Activated naive CD8-positive, alpha-beta T cell treated with anti-CD3 and anti-CD28 coated beads, Interleukin-2, amount 50 U/mL, for 16 hours (primary cell): ENCODE measurements at regions not wholly inside any gene's neighbourhood (a gene's known extent, or its start where the extent isn't known, plus 50 kb on each side); places are given as distances from the start of the nearest gene placed in this dataset.
"Not testable (repeated sequence)": the region's sequence is repeated elsewhere in the genome, so short reads cannot be mapped to it uniquely, and the experiment has no call there.

Experiments used
- DNase-seq: peaks from one replicate; pipeline ENCODE4 v3.0.0-alpha.2; 2020; ENCODE audit warnings: low read depth, low spot score

DNA sequence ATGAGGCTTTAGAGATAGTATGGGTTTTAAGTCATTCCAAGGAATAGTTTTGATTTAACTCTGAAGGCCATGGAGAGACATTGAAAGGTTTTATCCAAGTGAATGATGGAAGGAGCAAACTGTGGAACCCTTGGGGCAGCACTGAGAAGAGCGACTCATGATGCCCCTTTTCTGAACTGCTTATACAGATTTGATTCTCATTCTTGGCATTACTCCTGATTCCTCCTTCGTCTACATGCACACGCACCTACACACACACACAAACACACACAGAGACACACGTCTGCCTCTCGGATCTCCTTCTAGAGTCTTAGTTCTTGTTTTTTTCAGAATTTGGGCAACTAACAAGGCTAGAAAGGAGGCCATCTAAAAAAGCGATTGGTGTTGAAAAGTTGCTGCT lies 94.1 kb upstream of the TPTE start:
- DNase-seq = not testable (repeated sequence)

DNA sequence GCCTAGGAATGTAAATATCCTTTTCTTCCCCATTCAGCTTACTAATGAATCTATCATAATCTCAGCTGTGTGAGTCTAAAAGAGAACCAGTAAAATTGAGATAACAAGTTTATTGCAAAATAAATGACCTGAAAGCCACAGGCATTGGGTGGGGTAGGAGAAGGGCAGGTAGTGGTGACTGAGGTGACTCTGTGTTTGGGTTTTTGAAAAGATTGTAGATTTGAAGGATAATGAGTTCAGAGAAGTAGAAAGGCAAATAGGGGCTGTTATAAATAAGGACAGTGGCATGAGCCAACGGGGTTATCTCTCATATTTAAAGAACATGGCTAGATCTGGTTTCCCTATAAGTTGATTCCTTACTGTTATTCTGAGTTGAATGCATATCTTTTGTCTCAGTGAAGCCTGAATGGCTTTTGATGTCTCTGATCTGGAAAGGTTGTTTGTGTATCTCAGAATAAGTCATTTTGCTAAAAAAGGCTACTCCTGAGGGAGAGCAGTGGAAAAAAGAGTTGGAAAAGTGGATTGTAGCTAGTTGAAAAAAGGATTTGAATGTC lies 92.3 kb upstream of the TPTE start:
- DNase-seq = not testable (repeated sequence)

DNA sequence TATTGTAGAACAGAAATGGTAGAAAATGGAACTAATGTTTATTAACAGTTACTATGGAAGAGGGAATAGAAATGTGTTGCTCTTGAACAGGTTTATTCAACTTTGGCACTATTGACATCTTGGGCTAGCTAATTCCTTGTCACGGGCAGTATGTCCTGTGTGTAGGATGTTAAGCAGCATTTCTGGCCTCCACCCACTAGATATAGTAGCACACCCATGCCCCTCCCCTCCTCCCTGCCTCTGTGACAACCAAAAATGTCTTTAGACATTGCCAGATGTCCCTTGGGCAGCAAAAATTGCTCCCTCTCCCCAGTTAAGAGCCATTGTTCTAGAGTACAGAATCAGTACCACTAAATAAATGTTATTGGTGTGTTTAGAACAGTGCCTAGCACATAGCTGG lies 91.4 kb upstream of the TPTE start:
- no peak for DNase-seq

DNA sequence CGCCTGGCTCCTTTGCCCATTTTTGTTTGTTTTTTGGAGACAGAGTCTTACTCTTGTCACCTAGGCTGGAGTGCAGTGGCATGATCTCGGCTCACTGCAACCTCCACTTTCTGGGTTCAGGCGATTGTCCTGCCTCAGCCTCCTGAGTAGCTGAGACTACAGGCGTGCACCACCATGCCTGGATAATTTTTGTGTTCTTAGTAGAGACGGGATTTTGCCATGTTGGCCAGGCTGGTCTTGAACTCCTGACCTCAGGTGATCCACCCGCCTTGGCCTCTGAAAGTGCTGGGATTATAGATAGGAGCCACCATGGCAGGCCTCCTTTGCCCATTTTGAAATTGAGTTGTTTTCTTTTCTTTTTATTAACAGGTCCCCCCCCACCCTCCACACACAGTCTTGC lies 89.4 kb upstream of the TPTE start:
- not testable (repeated sequence) for DNase-seq

DNA sequence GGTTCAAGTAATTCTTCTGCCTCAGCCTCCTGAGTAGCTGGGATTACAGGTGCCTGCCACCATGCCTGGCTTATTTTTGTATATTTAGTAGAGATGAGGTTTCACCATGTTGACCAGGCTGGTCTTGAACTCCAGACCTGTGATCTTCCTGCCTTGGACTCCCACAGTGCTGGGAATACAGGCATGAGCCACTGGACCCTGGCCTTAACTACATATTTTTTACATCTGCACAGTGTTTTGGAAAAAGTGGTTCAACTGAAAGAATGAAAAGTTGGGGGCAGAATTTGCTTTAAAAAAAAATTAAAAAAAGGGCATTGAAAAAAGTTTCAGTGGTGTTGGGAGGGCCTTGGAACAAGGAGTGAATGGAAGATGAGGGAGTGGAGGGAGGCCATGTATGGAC lies 88.9 kb upstream of the TPTE start:
- DNase-seq = not testable (repeated sequence)

DNA sequence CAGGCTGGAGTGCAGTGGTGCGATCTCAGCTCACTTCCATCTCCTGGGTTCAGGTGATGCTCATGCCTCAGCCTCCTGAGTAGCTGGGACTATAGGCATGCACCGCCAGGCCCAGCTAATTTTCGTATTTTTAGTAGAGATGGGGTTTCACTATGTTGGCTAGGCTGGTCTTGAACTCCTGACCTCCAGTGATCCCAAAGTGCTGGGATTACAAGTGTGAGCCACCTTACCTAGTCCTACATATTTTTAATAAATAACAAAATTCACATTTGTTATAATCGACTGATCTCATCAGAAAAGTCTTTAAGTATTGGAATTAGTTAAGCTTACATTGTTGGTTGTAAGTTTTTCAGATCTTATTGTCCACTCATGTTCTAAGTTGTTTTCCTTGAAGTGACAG lies 83.4 kb upstream of the TPTE start:
- DNase-seq = not testable (repeated sequence)

DNA sequence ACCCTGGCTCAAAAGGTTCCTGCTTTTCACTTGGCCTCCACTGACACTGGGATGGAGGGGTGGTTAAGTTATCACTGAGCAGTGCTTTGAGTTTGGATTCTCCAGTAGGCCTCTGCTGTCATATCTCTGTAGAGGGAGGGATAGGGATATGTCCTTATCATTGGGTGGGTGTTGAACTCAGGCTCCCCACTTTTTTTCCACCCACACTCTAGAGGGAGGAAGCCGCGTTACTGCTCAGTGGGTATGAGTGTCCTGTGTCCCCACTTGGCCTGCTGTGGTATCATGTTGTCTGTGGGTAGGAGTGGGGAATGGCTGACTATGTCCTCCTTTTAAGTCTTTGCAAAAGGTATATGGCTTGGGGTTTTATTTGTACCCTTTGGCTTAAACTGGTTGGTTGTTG lies 80.7 kb upstream of the TPTE start:
- not testable (repeated sequence) for DNase-seq

DNA sequence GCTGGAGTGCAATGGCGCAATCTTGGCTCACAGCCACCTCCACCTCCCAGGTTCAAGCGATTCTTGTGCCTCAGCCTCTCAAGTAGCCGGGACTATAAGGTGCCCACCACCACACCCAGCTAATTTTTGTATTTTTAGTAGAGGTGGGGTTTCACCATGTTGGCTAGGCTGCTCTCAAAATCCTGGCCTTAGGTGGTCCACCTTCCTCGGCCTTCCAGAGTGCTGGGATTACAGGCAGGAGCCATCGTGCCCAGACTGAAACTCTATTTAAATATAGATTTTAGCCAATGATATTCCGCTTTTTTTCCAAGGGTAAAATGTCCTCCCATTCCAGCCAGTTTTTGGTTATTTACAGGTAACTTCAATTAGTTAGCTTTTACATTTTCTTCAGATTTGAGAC lies 79.4 kb upstream of the TPTE start:
- not testable (repeated sequence) for DNase-seq

DNA sequence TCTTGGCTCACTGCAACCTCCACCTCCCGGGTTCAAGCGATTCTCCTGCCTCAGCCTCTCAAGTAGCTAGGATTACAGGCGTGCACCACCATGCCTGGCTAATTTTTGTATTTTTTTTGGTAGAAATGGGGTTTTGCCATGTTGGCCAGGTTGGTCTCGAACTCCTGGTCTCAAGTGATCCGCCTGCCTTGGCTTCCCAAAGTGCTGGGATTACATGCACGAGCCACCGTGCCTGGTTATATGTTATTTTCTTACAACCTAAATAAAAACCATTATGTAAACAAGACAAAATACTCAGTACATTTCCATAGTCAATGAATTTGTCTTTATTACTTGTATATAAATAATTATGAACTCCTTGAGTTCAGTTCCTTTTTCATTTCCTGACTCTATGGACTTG lies 75.7 kb upstream of the TPTE start:
- not testable (repeated sequence) for DNase-seq

DNA sequence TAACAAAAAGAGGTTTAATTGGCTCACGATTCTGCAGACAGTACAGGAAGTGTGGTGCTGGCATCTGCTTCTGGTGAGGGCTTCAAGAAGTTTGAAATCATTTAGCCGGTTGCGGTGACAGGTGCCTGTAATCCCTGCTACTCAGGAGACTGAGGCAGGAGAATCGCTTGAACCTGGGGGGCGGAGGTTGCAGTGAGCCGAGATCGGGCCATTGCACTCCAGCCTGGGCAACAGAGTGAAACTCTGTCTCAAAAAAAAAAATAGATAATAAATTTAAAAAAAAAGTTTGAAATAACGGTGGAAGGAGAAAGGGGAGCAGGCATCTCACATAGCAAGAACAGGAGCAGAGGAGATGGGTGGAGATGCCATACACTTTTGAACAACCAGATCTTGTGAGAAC lies 71.9 kb upstream of the TPTE start:
- not testable (repeated sequence) for DNase-seq

DNA sequence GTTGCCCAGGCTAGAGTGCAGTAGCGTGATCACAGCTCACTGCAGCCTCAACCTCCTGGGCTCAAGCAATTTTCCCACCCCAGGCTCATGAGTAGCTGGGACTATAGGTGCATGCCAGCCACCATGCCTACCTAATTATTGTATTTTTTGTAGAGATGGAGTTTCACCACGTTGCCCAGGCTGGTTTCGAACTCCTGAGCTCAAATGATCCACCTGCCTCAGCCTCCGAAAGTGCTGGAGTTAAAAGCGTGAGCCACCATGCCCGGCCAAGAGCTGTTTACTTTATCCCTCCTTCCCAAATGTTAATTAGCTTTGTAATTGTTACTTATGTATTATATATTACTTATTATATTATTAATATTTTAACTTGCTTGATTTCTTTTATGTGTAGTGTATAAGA lies 70.1 kb upstream of the TPTE start:
- not testable (repeated sequence) for DNase-seq

DNA sequence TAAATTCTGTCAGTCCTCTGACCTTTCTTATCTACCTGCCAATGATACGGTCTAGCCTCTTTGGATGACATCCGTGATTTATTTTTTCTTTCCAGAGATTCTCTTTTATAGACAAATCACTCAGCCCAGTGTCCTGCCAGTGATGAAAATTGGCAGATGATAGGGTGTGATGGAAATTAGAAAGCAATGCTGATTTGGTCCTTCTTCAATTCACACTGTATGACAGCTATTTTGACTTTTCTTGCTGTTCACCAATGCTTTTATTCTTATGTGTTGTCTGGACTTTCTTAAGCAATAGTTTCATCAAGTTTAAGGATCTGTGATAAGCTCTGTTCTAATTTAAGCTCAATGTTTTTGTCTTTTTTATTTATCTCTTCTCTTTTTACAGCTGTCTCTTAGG lies 63.6 kb upstream of the TPTE start:
- not testable (repeated sequence) for DNase-seq

DNA sequence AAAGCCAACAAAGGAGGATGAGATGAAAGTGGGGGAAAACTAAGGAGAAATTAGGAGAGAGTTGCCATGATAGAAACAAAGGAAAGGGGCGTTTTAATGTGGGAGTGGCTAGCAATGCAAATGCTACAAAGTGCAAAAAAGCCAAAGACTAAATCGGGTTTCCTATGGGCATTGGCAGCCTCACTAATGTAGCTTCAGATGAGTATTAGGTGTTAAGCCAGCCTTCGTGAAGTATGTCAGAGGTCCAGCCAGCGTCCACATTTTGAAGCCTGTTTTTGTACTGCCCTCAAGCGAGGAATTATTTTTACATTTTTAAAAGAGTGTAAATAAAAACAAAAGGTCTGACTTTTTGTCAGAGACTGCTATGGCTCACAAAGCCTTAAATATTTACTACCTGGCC lies 60.4 kb upstream of the TPTE start:
- not testable (repeated sequence) for DNase-seq

DNA sequence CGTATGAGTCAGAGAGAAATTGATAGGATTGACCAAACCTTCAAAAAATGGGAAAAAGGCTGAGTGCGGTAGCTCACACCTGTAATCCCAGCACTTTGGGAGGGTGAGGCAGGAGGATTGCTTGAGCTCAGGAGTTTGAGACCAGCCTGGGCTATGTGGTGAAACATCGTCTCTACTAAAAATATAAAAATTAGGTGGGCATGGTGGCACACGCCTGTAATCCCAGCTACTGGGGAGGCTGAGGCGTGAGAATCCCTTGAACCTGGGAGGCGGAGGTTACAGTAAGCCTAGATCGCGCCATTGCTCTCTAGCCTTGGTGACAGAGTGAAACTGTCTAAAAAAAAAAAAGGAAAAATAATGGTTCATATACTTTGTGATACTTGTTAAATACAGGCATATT lies 59.9 kb upstream of the TPTE start:
- DNase-seq = not testable (repeated sequence)

DNA sequence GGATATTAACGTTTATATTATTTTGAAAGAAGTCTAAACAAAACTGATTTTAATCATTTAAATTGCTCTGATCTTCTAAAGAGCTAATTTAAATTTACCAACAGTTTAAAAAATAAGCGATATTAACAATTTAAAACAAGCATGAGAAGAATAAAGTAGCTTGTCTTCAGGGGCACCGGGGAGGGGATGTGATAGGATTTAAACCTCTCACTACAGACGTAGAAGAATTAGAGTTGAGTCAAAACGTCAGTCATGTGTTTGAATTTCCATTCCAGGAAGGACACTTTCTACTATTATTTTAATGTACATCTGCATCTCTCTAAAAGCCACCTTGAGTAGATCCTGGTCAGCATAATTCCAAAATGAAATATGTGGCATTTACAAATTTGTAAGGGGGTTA lies 58.2 kb upstream of the TPTE start:
- no peak for DNase-seq

DNA sequence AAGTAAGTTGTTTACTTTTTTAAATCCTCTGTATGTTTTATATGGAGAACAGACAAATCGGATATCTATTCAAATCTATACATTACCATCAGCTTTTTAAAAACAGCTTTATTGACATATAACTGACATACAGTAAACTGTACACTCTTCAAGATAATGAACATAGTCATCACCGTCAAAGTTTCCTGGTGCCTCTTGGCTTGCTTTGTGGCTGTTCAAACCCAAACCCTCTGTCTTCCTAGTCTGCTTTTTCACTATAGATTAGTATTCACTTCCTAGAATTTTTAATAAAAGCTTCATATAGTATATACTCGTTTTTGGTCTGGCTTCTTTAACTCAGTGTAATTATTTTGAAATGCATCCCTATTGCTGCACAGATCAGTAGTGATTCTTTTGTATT lies 56.4 kb upstream of the TPTE start:
- DNase-seq = no peak

DNA sequence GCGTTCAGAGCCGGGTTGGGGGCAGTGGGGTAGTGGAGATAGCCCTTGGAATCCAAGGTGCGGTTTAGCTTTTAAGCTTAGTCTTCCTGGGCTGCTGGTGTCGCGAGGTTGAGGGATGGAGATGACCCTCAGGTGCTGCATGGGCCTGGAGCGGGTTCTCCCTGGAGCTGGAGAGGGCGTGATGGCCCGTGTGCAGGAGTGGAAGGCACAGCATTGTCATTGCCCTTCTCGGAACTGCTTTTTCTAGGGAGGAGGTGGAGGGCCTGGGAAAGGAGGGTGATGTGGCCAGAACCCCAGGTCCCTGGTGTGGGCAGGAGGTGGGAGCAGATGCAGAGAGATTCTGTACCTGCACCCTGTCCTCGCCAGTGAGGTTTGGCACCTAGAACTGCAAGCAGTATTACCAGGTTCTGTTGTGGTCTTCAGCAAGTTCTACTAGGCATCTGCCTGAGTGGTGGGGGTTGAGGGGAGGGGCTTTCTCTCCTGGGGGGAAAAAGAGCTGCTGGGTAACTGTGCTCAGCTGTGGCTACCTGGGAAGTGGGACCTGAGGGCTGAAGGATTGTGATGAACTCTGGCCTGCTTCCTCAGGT lies 55.8 kb upstream of the TPTE start:
- not testable (repeated sequence) for DNase-seq

DNA sequence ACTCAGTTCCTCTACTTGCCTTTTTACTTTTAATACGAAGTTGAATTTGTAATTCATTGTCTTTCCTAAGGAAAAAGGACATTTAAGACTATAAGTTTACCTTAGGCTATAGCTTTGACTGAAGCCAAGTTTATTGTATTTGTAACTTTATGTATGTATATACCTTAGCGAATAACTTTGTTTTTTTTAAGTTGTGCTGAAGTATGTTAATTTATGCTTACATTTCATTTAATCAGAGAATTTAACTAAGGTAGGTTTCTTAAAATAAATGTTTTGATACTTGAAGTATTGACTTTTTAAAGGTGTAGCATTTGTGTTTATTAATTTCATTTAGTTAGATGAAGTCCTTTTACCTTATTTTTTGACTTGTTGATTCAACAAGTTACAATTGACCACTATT lies 55.2 kb upstream of the TPTE start:
- no peak for DNase-seq
